Renal pelvis (tissue), 1 donor: ENCODE measurements at regions not wholly inside any gene's neighbourhood (a gene's known extent, or its start where the extent isn't known, plus 50 kb on each side); places are given as distances from the start of the nearest gene placed in this dataset.

Experiments used
- DNase-seq: peaks from one replicate; pipeline ENCODE4 v3.0.0-alpha.2; 2013

GRCh38 chr3:82940124-82940523 is 1178.7 kb upstream of the GBE1 start:
- DNase-seq: no peak

GRCh38 chr3:82939491-82940097 is 1178.1 kb upstream of the GBE1 start:
- DNase-seq: no peak

- DNase-seq: no peak
Measured at GRCh38 chr3:82938821-82939328, 1177.4 kb upstream of the GBE1 start.

DNA sequence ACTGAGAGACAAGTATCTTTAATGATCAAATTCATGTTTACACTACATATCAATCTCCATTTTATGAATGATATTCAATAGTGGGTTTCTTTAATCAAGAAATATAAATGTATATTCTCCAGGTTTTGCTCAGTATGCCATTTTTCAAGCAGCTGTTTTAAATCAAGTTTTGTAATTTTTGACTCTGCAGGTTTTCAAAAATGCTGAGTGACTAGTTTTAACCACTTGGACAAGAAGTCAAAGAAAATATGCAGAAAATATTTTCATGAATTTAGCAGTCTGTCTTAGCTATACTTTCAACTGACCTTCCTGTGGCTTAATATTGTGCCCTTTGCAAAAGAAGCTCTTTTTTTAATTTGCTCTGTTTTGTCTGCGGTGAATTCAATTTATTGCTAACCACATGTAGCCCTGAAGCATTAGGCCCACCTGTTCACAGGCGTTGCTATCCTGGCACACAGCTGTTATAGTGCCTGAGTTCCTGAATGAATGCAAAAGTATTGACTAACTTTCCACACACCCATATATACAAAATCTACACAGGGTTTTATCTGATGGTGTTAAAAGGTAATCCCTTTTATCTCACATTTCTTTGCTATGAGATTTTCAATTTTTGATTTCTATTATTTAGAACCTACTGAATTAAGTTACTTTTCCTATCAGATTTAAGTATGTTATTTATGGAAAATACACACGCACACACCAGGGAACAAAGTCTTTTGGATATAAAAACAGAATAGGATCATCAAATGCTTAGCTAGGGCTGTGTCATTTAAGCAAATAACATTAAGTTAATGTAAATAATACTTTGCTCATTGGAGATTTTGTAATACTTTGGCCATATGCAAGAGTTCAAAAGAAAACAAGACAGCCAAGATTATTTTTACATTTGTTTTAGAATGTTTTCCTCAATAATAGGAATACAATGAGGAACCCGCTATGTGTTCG is 1166.1 kb upstream of the GBE1 start:
- no peak for DNase-seq

DNA sequence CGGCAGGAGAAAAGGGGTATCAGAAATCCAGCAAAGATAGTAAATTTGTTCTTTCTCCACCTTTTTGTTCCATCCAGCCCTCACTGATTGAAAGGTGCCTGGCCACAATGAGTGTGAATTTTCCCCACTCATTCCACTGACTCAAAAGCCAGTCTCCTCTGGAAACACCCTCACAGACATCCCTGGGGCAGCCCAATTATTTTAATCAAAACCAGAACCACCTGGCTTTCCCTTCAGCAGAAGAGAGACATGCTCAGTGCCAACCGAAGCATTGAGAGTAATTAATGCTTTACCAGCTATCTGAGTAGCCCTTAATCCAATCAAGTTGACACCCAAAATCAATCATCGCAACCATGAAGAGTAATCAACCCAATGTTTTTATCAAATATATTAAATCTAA is 1129.6 kb upstream of the GBE1 start:
- no peak for DNase-seq

- no peak for DNase-seq
Measured at GRCh38 chr3:82883072-82883471, 1121.6 kb upstream of the GBE1 start.

- no peak for DNase-seq
Measured at GRCh38 chr3:82875401-82875800, 1114.0 kb upstream of the GBE1 start.

GRCh38 chr3:82839871-82840270 is 1078.4 kb upstream of the GBE1 start:
- DNase-seq: no peak

GRCh38 chr3:82834098-82834497 is 1072.7 kb upstream of the GBE1 start:
- DNase-seq: no peak

GRCh38 chr3:82824491-82824890 is 1063.0 kb upstream of the GBE1 start:
- DNase-seq: no peak

DNA sequence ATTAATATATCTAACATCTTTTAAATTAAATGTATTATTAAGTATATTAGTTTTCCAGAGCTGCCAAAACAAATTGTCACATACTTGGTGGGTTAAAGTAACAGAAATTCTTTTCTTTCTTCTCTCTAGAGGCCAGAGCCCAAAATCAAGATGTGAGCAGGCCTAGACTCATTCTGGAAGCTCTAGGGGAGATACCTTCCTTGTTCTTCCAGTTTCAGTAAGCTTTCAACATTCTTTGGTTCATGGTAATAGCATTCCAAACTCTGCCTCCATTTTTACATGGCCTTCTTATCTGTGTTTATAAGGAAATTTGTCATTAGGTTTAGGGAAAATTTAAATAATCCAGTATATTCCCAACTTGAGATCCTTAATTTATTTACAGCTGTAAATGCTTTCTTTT is 1054.6 kb upstream of the GBE1 start:
- no peak for DNase-seq

- no peak for DNase-seq
Measured at GRCh38 chr3:82815417-82816058, 1054.1 kb upstream of the GBE1 start.

GRCh38 chr3:82814660-82815059 is 1053.2 kb upstream of the GBE1 start:
- no peak for DNase-seq

GRCh38 chr3:82807781-82808180 is 1046.3 kb upstream of the GBE1 start:
- DNase-seq: no peak

- DNase-seq: no peak
Measured at GRCh38 chr3:82802501-82802900, 1041.1 kb upstream of the GBE1 start.

DNA sequence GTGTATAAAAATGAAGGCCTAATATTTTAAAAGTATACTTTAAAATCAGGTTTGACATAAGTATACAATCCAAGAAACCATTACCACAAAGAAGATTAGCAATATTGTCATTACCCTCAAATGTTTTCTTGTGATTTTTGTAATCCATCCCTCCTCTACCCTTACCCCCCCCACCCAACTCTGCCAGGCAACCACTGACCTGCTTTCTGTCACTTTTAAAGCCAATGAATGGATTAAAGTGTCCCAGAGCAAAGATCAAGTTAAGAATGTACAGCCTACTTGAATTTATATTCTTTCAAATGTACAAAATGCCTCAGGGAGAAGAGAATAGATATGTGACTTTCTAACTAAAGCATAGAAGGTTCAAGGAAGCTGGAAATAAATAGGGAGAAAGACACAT is 1038.8 kb upstream of the GBE1 start:
- DNase-seq: no peak

GRCh38 chr3:82796765-82797164 is 1035.3 kb upstream of the GBE1 start:
- no peak for DNase-seq

- no peak for DNase-seq
Measured at GRCh38 chr3:82791241-82791640, 1029.8 kb upstream of the GBE1 start.

DNA sequence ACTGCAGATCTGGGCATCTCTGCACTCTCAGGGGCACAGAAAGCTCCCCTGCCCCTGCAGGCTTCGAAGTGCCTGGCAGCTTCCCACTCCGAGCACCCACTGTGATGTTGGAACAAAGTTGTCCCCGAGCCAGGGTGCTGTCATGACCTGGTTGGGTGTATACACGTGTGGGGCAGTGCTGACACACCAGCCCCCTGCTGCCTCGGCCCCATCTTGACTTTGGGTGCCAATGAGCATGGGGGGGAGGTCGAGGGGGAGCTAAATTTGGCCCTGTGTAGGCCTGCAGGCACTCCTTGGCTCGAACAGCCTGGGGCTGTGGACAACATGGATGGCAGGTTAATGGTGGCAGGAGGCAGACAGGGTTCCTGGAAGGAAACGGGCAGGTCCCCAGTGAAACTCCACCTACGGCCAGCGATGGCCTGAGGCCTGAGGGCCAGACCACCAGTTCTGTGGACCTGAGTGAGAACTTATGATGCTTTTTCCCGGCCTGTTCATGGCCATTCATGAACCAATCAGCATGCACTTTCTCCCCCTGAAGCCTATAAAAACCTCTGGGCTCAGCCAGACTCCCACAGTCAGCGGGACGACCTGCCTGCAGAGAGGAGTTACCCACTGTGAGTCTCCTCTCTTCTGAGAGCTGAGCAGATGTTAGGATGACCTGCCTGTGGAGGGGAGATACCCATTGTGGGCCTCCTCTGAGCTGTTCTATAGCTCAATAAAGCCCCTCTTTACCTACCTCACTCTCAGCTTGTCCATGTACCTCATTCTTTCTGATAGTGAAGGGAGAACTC is 1029.1 kb upstream of the GBE1 start:
- DNase-seq: no peak

DNA sequence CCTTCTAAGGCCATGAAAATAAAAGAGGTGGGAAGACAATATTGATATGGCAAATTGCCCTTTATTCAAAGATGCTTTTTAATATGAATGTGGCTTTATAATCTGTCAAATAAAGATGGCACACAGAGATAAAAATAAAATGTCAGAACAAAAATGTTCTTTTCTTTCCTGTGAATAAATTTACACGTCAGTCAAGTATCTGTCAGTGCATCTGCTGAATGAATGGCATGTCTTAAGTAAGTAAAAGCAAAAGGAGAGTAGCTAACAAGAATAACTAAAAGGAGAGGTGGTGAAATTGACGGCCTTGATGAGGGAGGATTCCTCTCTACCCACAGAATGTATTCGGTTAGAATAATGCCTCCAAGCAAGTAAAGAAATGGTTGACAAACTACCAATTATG is 1021.7 kb upstream of the GBE1 start:
- no peak for DNase-seq

- DNase-seq: no peak
Measured at GRCh38 chr3:82773207-82773606, 1011.8 kb upstream of the GBE1 start.

GRCh38 chr3:82764521-82764920 is 1003.1 kb upstream of the GBE1 start:
- no peak for DNase-seq
